ENCODE measurements at regions not wholly inside any gene's neighbourhood (a gene's known extent, or its start where the extent isn't known, plus 50 kb on each side); places are given as distances from the start of the nearest gene placed in this dataset.

GRCh38 chr14:31937730-31938346 is 139.3 kb upstream of the ARHGAP5 start (continued):
- no peak for TF ChIP-seq DDX20 (tag; IDR thresholded peaks at IDR 0.05; ENCODE audit: low read depth)
- TF ChIP-seq NR2C1 (IDR thresholded peaks at IDR 0.05): no peak
- TF ChIP-seq NR2C1 (tag; IDR thresholded peaks at IDR 0.05): peak; percentile 42
- TF ChIP-seq DPF2 (IDR thresholded peaks at IDR 0.05): peak; percentile 88
- TF ChIP-seq CBX8 (IDR thresholded peaks at IDR 0.05; ENCODE audit: borderline replicate concordance, extremely low read depth, low read depth, low read length, poor library complexity, severe bottlenecking): no peak
- TF ChIP-seq ARID1B (IDR thresholded peaks at IDR 0.05): peak; percentile 79
- peak; percentile 49; the same call in 1 of the 2 replicates for TF ChIP-seq NCOA1 (IDR thresholded peaks at IDR 0.05; ENCODE audit: low read depth)
- TF ChIP-seq PHF20 (IDR thresholded peaks at IDR 0.05; ENCODE audit: partially characterized antibody): no peak
- peak; percentile 24 for TF ChIP-seq NEUROD1 (IDR thresholded peaks at IDR 0.05; ENCODE audit: borderline replicate concordance, low read depth, low read length, partially characterized antibody)

DNA sequence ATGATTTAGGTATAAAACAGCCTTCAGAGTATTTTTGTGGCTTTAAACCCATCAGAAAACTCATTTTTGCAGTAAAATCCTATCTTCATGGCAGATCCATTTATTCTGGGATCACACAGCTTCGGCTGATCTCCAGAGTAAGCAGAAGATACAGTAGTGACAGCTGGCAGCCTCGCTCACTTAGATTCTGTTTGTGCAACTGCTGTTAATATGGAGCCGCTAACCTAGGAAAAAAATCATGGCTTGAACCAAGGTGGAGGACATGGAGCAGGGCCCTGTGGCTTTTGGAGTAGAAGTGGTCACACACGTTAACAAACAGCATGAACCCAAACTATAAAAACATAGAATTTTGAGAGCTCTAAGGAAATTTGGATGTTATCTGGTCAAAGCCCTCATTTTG is 137.2 kb upstream of the ARHGAP5 start:
- no peaks in the 10 kb centered on the region for H3K36me3 ChIP-seq (ENCODE audit: control insufficient read depth, insufficient read depth, low read length)
- H3K27me3 ChIP-seq (ENCODE audit: control insufficient read depth in 2 of 2, insufficient read depth in 2 of 2, low read length in 2 of 2): no peaks in the 10 kb centered on the region
- ChIA-PET CTCF (ENCODE audit: low intra/inter-chr PET ratio) (no interaction called here), POLR2A (interaction anchor here (0.6 to 0.7 kb wide), 2 partner anchors 33 to 75 kb away, joined by 3 read pairs; no protein-coding TSS in a partner anchor)
- H3K4me1 ChIP-seq (replicated peaks in 1 of 2; ENCODE audit: control insufficient read depth in 2 of 2, insufficient read depth in 2 of 2, low read length in 2 of 2): peaks cover 0 to 12% of the 10 kb centered on the region in 2 experiments; a peak in 4 of 5 replicates
- 45% methylated on average over 4 of the region's 4 CpGs for WGBS (ENCODE audit: insufficient coverage, low coverage, missing lambda C conversion rate)
- H3K9me3 ChIP-seq (replicated peaks; ENCODE audit: control insufficient read depth, insufficient read depth, low read depth, low read length): no peaks in the 10 kb centered on the region
- H3K4me2 ChIP-seq (ENCODE audit: insufficient read depth, low read length): no peak overlapping the region
- intact Hi-C loops (cut with micrococcal nuclease): loop anchor here (5.0 to 10.0 kb wide), 3 partner anchors 72 to 625 kb away; no protein-coding TSS in a partner anchor
- no peak overlapping the region for H3K9ac ChIP-seq (ENCODE audit: insufficient read depth in 1 of 2, low read depth in 2 of 2, low read length in 2 of 2)
- H2AFZ ChIP-seq (ENCODE audit: low read depth, low read length): no peak overlapping the region
- BruUV-seq (replicated peaks): no TSS peak
- H3K9me1 ChIP-seq (ENCODE audit: control insufficient read depth, insufficient read depth, low read length): no peaks in the 10 kb centered on the region
- ATAC-seq: no peak
- no peak for FAIRE-seq
- no peak overlapping the region for H3K4me3 ChIP-seq
- H3K79me2 ChIP-seq (ENCODE audit: control insufficient read depth, insufficient read depth, low read length): no peaks in the 10 kb centered on the region
- no peak overlapping the region for H3K27ac ChIP-seq (ENCODE audit: extremely low read depth, low read depth, low read length)
- no peak for DNase-seq (ENCODE audit: extremely low read depth in 1 of 4, low spot score in 3 of 4)
- no peaks in the 10 kb centered on the region for H4K20me1 ChIP-seq (replicated peaks; ENCODE audit: control insufficient read depth, insufficient read depth, low read length)
- in situ Hi-C loops (cut with MboI): no loop called here
- TF ChIP-seq ZNF57 (CRISPR knock-in tag; IDR thresholded peaks at IDR 0.05) (no peak), NFXL1 (CRISPR knock-in tag; IDR thresholded peaks at IDR 0.05) (no peak), STAT5B (CRISPR knock-in tag; IDR thresholded peaks at IDR 0.05) (no peak), ASH1L (IDR thresholded peaks at IDR 0.05; ENCODE audit: borderline replicate concordance, low read depth, partially characterized antibody) (no peak), IFI16 (CRISPR knock-in tag; IDR thresholded peaks at IDR 0.05) (no peak), ZNF140 (CRISPR knock-in tag; IDR thresholded peaks at IDR 0.05) (no peak), MTA1 (IDR thresholded peaks at IDR 0.05; ENCODE audit: borderline replicate concordance) (no peak), ZNF121 (CRISPR knock-in tag; conservative IDR thresholded peaks at IDR 0.05) (no peak), ZEB2 (IDR thresholded peaks at IDR 0.05) (no peak), HSF4 (CRISPR knock-in tag; IDR thresholded peaks at IDR 0.05; ENCODE audit: borderline replicate concordance) (no peak), TCF7L2 (IDR thresholded peaks at IDR 0.05; ENCODE audit: low read depth, low read length) (no peak), HDAC8 (tag; IDR thresholded peaks at IDR 0.05) (no peak), RCOR1 (IDR thresholded peaks at IDR 0.05; ENCODE audit: borderline replicate concordance in 1 of 2, low read depth in 2 of 2, low read length in 2 of 2) (no peak)
- TF ChIP-seq, protein P1, sequence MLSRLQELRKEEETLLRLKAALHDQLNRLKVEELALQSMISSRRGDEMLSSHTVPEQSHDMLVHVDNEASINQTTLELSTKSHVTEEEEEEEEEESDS (CRISPR knock-in tag; IDR thresholded peaks at IDR 0.05): no peak
